ENCODE measurements at regions not wholly inside any gene's neighbourhood (a gene's known extent, or its start where the extent isn't known, plus 50 kb on each side); places are given as distances from the start of the nearest gene placed in this dataset.

DNA sequence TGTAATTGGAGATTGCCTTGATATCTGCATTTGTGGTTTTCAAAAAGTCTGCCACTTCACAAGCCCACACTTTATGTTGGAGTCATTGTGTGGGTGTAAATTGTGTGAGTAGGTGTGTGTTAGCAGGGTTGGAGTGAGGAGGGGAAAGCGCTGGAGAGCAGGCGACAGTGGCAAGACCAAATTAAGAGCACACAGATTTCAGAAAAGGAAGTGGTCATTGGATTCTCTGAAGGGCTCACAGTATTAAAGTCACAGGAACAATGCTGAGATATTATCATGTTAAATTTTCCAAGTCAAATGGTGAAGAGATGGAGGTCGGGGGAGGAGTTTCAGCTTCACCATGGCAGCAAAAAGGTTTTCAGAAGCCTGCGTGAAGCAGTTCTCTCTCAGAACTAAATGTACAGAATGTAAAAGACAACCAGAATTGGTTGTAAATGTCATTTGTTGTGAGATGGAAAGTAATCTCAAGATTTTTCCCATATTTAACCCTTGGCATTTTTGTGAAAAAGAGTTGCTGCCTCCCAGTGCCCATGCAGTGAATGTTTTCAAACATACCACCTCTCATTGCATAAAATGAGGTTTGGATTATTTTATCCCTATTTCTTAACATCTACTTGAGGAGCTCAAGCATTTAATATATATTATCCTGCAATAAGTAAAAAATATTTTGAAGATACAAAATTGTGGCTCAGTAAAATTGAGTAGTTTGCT lies 265.9 kb downstream of the ZNF674 start:
- peak in 1 of 2 experiments; percentile 12 for DNase-seq (ENCODE audit: low read depth in 1 of 2, low spot score in 1 of 2)
- H3K4me3 ChIP-seq (replicated peaks; ENCODE audit: insufficient read depth, low read length): no peak overlapping the region
- H3K27ac ChIP-seq (replicated peaks): no peak overlapping the region
- H3K27me3 ChIP-seq (ENCODE audit: insufficient read depth, poor library complexity, severe bottlenecking): no peaks in the 10 kb centered on the region
- 0 out of 2 replicates have a peak, but pooled peaks have one; percentile 7 for TF ChIP-seq SPI1 (IDR thresholded peaks at IDR 0.05; ENCODE audit: borderline replicate concordance, low read depth)
- no peak for TF ChIP-seq REST (IDR thresholded peaks at IDR 0.05; ENCODE audit: insufficient replicate concordance, low read depth)

DNA sequence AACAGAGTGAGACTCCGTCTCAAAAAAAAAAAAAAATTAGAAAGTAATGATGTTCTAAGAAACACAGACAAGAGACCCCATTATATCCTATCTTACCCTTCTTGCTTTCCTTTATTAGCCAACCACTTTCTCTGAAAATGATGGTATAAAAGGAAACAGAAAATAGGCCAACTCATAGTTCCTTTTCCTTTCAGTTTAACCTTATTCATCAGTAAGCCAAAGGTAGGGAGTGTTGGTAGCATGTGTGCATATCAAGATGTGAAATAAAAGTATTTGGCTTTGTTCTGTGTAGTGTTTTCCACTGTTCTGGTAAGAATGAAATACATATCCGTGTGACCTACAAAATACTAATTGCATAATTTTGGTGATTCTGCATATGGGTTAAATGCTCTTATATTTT lies 266.6 kb downstream of the ZNF674 start:
- H3K27me3 ChIP-seq (ENCODE audit: insufficient read depth, poor library complexity, severe bottlenecking): no peaks in the 10 kb centered on the region
- no peak overlapping the region for H3K27ac ChIP-seq (replicated peaks)
- DNase-seq (ENCODE audit: low read depth in 1 of 2, low spot score in 1 of 2): no peak
- TF ChIP-seq POLR2AphosphoS5 (IDR thresholded peaks at IDR 0.05; ENCODE audit: low read depth) (no peak), REST (IDR thresholded peaks at IDR 0.05; ENCODE audit: insufficient replicate concordance, low read depth) (no peak), GABPA (IDR thresholded peaks at IDR 0.05; ENCODE audit: low read depth) (no peak), SPI1 (IDR thresholded peaks at IDR 0.05; ENCODE audit: borderline replicate concordance, low read depth) (no peak)
- no peak overlapping the region for H3K4me3 ChIP-seq (replicated peaks; ENCODE audit: insufficient read depth, low read length)

- H3K27ac ChIP-seq (replicated peaks): no peak overlapping the region
- peak in 1 of 2 experiments; percentile 39 for DNase-seq (ENCODE audit: low read depth in 1 of 2, low spot score in 1 of 2)
- no peak overlapping the region for H3K4me3 ChIP-seq (replicated peaks; ENCODE audit: insufficient read depth, low read length)
- no peaks in the 10 kb centered on the region for H3K27me3 ChIP-seq (ENCODE audit: insufficient read depth, poor library complexity, severe bottlenecking)
- TF ChIP-seq POLR2AphosphoS5 (IDR thresholded peaks at IDR 0.05; ENCODE audit: low read depth) (no peak), GABPA (IDR thresholded peaks at IDR 0.05; ENCODE audit: low read depth) (no peak), REST (IDR thresholded peaks at IDR 0.05; ENCODE audit: insufficient replicate concordance, low read depth) (no peak), SPI1 (IDR thresholded peaks at IDR 0.05; ENCODE audit: borderline replicate concordance, low read depth) (no peak)
- TF ChIP-seq, protein P1, sequence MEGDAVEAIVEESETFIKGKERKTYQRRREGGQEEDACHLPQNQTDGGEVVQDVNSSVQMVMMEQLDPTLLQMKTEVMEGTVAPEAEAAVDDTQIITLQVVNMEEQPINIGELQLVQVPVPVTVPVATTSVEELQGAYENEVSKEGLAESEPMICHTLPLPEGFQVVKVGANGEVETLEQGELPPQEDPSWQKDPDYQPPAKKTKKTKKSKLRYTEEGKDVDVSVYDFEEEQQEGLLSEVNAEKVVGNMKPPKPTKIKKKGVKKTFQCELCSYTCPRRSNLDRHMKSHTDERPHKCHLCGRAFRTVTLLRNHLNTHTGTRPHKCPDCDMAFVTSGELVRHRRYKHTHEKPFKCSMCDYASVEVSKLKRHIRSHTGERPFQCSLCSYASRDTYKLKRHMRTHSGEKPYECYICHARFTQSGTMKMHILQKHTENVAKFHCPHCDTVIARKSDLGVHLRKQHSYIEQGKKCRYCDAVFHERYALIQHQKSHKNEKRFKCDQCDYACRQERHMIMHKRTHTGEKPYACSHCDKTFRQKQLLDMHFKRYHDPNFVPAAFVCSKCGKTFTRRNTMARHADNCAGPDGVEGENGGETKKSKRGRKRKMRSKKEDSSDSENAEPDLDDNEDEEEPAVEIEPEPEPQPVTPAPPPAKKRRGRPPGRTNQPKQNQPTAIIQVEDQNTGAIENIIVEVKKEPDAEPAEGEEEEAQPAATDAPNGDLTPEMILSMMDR (IDR thresholded peaks at IDR 0.05; ENCODE audit: insufficient read depth, low read length): no peak
Measured at GRCh38 chrX:46268412-46268811, 276.8 kb downstream of the ZNF674 start.

GRCh38 chrX:46263494-46263893 lies 281.7 kb downstream of the ZNF674 start:
- Histone ChIP-seq H3K4me3 (replicated peaks; ENCODE audit: insufficient read depth, low read length) (no peak overlapping the region), H3K27ac (replicated peaks) (no peak overlapping the region), H3K27me3 (ENCODE audit: insufficient read depth, poor library complexity, severe bottlenecking) (no peaks in the 10 kb centered on the region)
- DNase-seq (ENCODE audit: low read depth in 1 of 2, low spot score in 1 of 2): no peak
- TF ChIP-seq REST (IDR thresholded peaks at IDR 0.05; ENCODE audit: insufficient replicate concordance, low read depth) (no peak), SPI1 (IDR thresholded peaks at IDR 0.05; ENCODE audit: borderline replicate concordance, low read depth) (no peak), GABPA (IDR thresholded peaks at IDR 0.05; ENCODE audit: low read depth) (no peak), POLR2AphosphoS5 (IDR thresholded peaks at IDR 0.05; ENCODE audit: low read depth) (no peak)
- TF ChIP-seq, protein P1 (IDR thresholded peaks at IDR 0.05; ENCODE audit: insufficient read depth, low read length): no peak
